ENCODE measurements at regions not wholly inside any gene's neighbourhood (a gene's known extent, or its start where the extent isn't known, plus 50 kb on each side); places are given as distances from the start of the nearest gene placed in this dataset.

- H3K27me3 ChIP-seq, result no peaks in the 10 kb centered on the region
- no peak overlapping the region for H3K27ac ChIP-seq
- DNase-seq, result no peak
- H3K4me1 ChIP-seq, result no peaks in the 10 kb centered on the region
- TF ChIP-seq POLR2AphosphoS5 (IDR thresholded peaks at IDR 0.05), result no peak
- no peak for TF ChIP-seq CTCF (IDR thresholded peaks at IDR 0.05)
- TF ChIP-seq POLR2A (IDR thresholded peaks at IDR 0.05), result no peak
- TF ChIP-seq EP300 (IDR thresholded peaks at IDR 0.05), result no peak
- intact Hi-C loops (cut with DNase I), result no loop called here
- no peak overlapping the region for H3K4me3 ChIP-seq
- H3K9me3 ChIP-seq, result no peaks in the 10 kb centered on the region
- H3K36me3 ChIP-seq, result no peaks in the 10 kb centered on the region
Observed at GRCh38 chr18:7497081-7497480, 70.0 kb upstream of the PTPRM start.

GRCh38 chr18:7511106-7511505 lies 56.0 kb upstream of the PTPRM start:
- Histone ChIP-seq H3K36me3 (no peaks in the 10 kb centered on the region), H3K27ac (no peak overlapping the region), H3K27me3 (no peaks in the 10 kb centered on the region), H3K4me3 (no peak overlapping the region), H3K4me1 (peaks cover 0 to 26% (median 17%) of the 10 kb centered on the region in 4 donors), H3K9me3 (no peaks in the 10 kb centered on the region)
- no peak for TF ChIP-seq EP300 (IDR thresholded peaks at IDR 0.05)
- WGBS, 2 donors, result 76 to 88% methylated on average over 4 of the region's 4 CpGs
- intact Hi-C loops (cut with DNase I), result no loop called here
- DNase-seq, result no peak

GRCh38 chr18:7512348-7512747 lies 54.8 kb upstream of the PTPRM start:
- intact Hi-C loops (cut with DNase I), result no loop called here
- Histone ChIP-seq H3K4me3 (no peak overlapping the region), H3K36me3 (no peaks in the 10 kb centered on the region), H3K9me3 (no peaks in the 10 kb centered on the region), H3K27me3 (no peaks in the 10 kb centered on the region), H3K27ac (peak overlapping the region in 3 of 4 donors; percentile 7 to 32 (median 32)), H3K4me1 (peaks cover 0 to 26% (median 17%) of the 10 kb centered on the region in 4 donors)
- WGBS, 2 donors, result 26 to 64% methylated on average over 5 of the region's 5 CpGs
- TF ChIP-seq POLR2A (IDR thresholded peaks at IDR 0.05), result no peak
- no peak for TF ChIP-seq CTCF (IDR thresholded peaks at IDR 0.05)
- DNase-seq, result no peak

- Histone ChIP-seq H3K27me3 (no peaks in the 10 kb centered on the region), H3K4me1 (peaks cover 0 to 26% (median 17%) of the 10 kb centered on the region in 4 donors), H3K9me3 (no peaks in the 10 kb centered on the region), H3K4me3 (no peak overlapping the region), H3K36me3 (no peaks in the 10 kb centered on the region), H3K27ac (peak overlapping the region in 1 of 4 donors; percentile 32)
- 75 to 84% methylated on average over 3 of the region's 3 CpGs for WGBS, 2 donors
- intact Hi-C loops (cut with DNase I), result no loop called here
- TF ChIP-seq POLR2A (IDR thresholded peaks at IDR 0.05) (no peak), POLR2AphosphoS5 (IDR thresholded peaks at IDR 0.05) (no peak)
- DNase-seq, result no peak
Observed at GRCh38 chr18:7512990-7513389, 54.1 kb upstream of the PTPRM start.

GRCh38 chr18:7514796-7515440 lies 52.2 kb upstream of the PTPRM start:
- DNase-seq, result no peak
- intact Hi-C loops (cut with DNase I), result no loop called here

GRCh38 chr18:7516266-7517117 lies 50.6 kb upstream of the PTPRM start:
- TF ChIP-seq EP300 (IDR thresholded peaks at IDR 0.05) (no peak), POLR2A (IDR thresholded peaks at IDR 0.05) (no peak), CTCF (IDR thresholded peaks at IDR 0.05) (no peak), POLR2AphosphoS5 (IDR thresholded peaks at IDR 0.05) (no peak)
- H3K4me3 ChIP-seq, result no peak overlapping the region
- no peaks in the 10 kb centered on the region for H3K9me3 ChIP-seq
- H3K27me3 ChIP-seq, result no peaks in the 10 kb centered on the region
- peaks cover 0 to 26% (median 17%) of the 10 kb centered on the region in 4 donors for H3K4me1 ChIP-seq
- intact Hi-C loops (cut with DNase I), result no loop called here
- no peak for DNase-seq
- H3K27ac ChIP-seq, result no peak overlapping the region
- no peaks in the 10 kb centered on the region for H3K36me3 ChIP-seq
- WGBS, 2 donors, result 61 to 65% methylated on average over 9 of the region's 9 CpGs

More at GRCh38 chr18:7514796-7515440, 52.2 kb upstream of the PTPRM start:
- no peak for TF ChIP-seq POLR2A (IDR thresholded peaks at IDR 0.05)
- H3K9me3 ChIP-seq, result no peaks in the 10 kb centered on the region
- H3K27ac ChIP-seq, result no peak overlapping the region
- no peaks in the 10 kb centered on the region for H3K36me3 ChIP-seq
- H3K4me1 ChIP-seq, result peaks cover 0 to 26% (median 17%) of the 10 kb centered on the region in 4 donors
- WGBS, 2 donors, result 68 to 71% methylated on average over 11 of the region's 11 CpGs
- no peak overlapping the region for H3K4me3 ChIP-seq
- H3K27me3 ChIP-seq, result no peaks in the 10 kb centered on the region

Measured in sigmoid colon (tissue), 6 donors.